ENCODE measurements at regions not wholly inside any gene's neighbourhood (a gene's known extent, or its start where the extent isn't known, plus 50 kb on each side); places are given as distances from the start of the nearest gene placed in this dataset.
"Not testable (repeated sequence)": the region's sequence is repeated elsewhere in the genome, so short reads cannot be mapped to it uniquely, and the experiment has no call there.

DNA sequence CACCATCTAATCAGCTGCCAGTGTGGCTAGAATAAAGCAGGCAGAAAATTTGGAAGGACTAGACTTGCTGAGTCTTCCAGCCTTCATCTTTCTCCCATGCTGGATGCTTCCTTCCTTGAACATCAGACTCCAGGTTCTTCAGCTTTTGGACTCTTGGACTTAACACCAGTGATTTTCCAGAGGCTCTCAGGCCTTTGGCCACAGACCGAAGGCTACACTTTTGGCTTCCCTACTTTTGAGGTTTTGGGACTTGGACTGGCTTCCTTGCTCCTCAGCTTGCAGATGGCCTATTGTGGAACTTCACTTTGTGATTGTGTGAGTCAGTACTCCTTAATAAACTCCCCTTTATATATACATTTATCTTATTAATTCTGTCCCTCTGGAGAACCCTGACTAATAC, 129.8 kb upstream of the MB21D2 start:
- not testable (repeated sequence) for DNase-seq (ENCODE audit: low read depth)

GRCh38 chr3:193048127-193048526, 130.5 kb upstream of the MB21D2 start:
- no peak for DNase-seq (ENCODE audit: low read depth)

DNA sequence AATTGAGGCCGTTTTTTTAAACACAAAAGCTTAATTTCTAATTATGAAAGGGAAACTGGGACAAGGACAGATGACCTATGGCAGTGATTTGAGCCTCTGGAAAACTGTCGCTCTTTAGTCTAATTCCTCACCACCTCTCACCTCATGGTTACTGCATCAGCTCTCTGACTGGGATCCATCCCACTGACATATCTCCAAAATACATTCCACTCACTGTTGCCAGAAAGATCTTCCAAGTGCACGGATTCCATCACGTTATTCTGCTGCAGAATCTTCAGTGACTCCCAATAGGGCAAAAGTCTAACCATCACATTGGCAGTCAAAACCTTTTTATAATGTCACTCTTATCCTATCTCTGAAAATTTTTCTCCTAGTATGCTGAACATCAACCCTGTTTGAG, 132.3 kb upstream of the MB21D2 start:
- no peak for DNase-seq (ENCODE audit: low read depth)

DNA sequence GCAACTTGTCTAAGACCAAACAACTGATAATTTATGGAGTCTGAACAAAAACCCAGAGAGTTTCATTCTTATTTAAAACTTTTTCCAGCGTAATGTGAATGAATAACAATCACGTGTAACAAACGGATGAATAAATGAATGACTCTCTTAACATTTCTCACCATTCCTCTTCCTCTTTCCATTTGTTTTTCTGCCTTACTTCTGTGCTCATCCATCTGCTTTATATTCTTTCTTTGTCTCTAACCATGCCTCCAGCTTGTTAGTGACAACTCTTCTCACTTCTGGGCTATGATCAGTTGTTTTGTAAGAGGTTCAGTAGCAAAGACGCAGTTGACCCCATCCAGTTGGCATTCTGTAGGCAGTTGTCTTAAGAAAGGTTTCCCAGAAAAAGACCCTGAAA, 133.7 kb upstream of the MB21D2 start:
- DNase-seq (ENCODE audit: low read depth): no peak

DNA sequence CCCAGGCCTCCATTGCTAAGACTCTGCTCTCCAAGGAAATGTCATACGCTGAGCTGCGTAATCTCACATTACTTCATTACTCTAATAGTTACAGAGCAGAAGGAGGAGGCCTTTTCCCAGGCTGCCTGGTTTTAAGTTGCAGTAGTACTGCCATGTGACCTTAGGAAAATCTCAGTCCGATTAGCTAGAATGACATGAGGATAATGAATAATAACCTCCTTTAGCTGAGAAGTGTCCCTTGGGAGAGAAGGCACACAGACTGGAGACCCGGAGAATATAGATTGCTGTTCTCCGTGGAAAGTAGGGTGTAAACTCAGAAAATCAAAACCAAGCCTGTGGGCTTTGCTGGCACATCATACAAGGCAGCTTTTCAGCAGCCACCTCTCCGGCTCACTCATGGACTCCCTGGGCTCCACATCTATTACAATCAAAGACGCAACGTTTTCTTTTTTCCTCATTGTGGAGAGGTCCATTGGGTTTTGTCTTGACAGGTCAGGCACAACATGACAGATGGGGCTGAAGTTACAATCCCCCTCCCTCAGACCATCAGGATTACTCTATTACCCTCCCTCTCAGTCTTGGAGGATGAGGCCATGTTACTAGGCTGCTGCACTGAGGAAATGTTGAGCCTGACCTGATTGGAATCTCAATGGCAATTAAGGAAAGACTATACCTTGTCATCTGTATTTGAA, 134.8 kb upstream of the MB21D2 start:
- no peak for DNase-seq (ENCODE audit: low read depth)

GRCh38 chr3:193053046-193053435, 135.4 kb upstream of the MB21D2 start:
- no peak for DNase-seq (ENCODE audit: low read depth)

DNA sequence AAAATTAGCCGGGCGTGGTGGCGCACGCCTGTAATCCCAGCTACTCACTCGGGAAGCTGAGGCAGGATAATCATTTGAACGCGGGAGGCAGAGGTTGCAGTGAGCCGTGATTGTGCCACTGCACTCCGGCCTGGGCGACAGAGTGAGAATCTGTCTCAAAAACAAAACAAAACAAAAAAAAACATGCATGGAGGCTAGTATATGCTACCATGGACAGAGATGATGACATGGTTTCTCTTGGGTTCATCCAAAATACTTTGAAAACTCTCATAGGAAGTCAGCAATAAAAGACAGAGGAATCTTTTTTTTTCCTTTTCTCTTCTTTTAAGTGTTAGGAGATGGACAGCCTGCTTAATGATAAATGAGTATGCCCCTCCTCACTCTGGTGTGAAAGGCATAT, 137.7 kb upstream of the MB21D2 start:
- DNase-seq (ENCODE audit: low read depth): no peak

DNA sequence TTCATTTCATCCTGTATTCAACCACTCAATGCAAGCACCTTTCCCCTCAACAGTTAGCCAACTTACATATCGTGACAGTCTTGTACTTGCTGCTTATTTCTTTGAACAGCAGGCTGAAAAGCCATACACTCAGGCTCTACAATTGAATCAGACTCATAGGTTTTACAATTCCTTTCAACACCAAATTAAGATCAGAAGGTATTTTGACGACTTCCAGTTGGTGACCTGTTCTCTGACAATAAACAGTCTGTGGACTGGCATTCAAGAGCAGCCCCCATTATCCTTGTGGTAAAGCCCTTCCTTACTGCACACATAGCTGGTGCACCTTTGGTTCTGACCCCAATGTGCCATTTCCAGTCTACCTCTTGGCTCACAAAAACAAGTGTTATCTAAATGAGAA, 140.0 kb upstream of the MB21D2 start:
- DNase-seq (ENCODE audit: low read depth): no peak

- no peak for DNase-seq (ENCODE audit: low read depth)
These were observed 143.3 kb upstream of the MB21D2 start for GRCh38 chr3:193060748-193061546.

- no peak for DNase-seq (ENCODE audit: low read depth)
These were observed 150.7 kb upstream of the MB21D2 start for GRCh38 chr3:193068365-193068764.

- not testable (repeated sequence) for DNase-seq (ENCODE audit: low read depth)
These were observed 152.1 kb upstream of the MB21D2 start for GRCh38 chr3:193069732-193070131.

DNA sequence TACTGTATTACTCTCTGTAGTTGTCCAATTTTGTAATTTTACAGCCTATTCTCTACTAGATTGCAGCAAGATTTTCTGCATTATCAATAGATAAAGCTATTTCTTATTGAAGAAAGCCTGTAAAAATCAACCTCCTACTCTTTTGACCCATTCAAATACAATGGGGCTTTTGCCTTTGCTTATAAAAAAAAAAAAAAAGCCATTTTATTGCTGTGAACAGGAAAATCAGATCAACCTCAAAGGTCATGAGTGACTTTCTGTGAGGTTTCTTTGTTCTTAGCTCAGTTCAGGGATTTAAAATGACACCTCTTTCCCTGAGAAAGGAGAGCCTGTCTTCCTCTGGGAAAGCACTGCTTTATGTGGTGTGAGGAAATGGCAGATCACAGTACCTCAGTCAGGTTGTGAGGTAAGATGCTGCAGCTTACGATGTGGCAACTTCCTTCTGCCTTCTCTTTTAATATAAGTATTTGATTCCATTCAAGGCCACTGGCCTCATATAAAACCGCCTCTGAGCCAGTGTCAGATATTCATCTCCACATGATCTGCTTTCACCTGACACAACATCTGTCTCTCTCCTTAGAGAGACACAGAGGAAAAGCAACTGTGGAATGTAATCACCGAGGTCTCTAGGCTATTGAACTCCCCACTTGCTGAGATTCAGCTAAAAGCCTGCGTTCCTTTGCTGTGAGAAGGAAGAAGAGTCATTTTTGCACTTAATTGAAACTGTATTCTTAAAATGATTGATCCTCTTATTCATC, 161.5 kb upstream of the MB21D2 start:
- no peak for DNase-seq (ENCODE audit: low read depth)

DNA sequence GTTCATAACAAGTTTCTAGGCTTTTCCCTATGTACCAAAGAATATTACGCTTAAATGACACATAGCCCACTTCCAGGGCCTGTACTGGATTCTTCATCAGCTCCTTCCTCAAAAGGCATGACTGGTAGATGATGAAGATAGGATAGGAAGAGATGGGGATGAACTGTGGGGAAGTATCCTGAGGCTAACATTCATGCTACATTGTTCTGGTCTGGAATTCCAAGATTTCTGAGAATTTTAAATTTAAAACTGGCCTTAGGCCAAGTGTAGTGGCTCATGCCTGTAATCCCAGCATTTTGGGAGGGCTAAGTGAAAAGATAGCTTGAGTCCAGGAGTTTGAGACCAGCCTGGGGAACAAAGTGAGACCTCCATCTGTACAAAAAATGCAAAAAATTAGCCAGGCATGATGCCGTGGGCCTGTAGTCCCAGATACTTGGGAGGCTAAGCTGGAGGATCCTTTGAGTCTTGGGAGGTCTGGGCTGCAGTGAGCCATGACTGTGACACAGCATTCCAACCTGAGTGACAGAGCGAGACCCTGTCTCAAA, 160.1 kb upstream of the PLAAT1 start:
- peak; percentile 32 for DNase-seq (ENCODE audit: low read depth)

GRCh38 chr3:193085655-193086054, 155.4 kb upstream of the PLAAT1 start:
- DNase-seq (ENCODE audit: low read depth): no peak

DNA sequence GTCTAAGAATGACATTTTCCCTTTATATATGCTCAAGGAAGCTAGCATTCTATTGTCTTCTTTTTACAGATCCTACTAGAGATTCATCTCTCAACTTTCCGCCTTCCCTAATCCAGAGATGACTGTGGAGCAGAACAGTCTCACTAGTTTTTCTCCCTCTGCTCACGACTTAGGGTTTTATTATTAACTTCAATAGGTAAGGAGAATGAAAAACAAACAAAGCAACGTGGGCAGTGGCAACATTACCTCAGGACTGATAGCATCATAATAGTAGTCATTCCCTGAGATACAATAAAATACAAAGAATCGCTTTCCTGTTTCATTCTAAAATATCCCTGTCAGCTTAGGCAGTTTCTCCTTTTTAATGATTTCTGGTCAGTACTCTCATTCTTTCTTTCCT, 154.3 kb upstream of the PLAAT1 start:
- DNase-seq (ENCODE audit: low read depth): no peak

GRCh38 chr3:193087336-193087735, 153.7 kb upstream of the PLAAT1 start:
- no peak for DNase-seq (ENCODE audit: low read depth)

DNA sequence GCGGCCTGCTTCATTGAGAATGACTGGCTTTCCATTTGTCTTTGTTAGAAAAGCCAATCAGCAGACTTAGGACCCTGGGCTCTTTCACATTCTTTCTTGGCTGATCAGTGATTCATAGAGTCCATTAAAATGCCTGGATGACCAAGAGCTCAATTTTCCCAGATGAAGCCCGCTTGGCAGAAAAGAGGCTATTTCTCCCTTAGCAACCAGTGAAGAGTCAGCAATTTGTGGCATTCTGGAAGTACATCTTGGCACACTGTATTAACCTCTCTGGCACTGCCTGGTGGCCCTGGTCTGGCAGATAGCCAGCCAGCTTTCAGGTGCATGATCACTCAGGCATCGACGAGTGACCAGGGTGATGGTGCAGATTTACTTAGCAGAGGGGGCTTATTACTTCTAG, 145.7 kb upstream of the PLAAT1 start:
- DNase-seq (ENCODE audit: low read depth): peak; percentile 7

- no peak for DNase-seq (ENCODE audit: low read depth)
These were observed 144.9 kb upstream of the PLAAT1 start for GRCh38 chr3:193096076-193096475.

DNA sequence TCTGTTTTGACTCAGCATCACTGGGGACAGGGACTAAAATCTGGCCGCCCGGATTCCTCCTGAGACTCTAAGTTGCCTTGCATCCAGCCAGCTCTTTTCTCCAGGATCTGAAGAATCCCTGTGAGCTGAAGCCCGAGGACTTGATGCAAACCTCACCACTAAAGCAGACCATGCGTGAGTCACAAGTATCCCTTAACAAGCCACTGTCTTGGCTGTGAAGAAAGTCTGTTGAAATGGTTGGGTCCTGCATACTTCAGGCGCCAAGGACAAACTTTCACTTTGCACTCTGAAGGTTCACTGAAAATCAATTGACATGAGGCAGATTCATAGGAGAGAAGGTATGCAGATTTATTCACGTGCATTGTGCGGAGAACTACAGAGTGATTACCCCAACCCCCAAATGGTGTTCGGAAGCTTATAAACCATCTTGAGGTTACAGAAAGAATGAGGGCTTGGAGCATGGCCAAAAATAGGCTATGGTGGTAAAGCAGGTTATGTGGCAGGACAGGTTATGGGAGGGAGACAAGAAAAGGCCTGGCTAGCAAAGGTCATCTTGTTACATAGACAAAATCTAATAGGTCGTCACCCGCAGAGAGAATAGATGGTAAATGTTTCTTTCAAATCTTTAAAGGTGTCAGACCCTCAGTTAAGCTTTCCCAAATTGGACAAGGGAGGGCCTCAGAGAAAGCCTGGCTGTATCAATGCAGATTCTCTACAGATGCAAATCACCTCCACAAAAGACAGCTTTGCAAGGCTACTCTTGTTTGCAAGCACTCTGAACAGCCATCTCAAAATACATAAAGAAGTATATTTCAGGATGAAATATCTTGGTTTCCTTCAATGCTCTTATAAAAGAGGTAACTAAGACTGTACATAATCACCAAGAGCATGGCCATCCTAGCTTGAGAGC, 126.3 kb upstream of the PLAAT1 start:
- DNase-seq (ENCODE audit: low read depth): no peak

DNA sequence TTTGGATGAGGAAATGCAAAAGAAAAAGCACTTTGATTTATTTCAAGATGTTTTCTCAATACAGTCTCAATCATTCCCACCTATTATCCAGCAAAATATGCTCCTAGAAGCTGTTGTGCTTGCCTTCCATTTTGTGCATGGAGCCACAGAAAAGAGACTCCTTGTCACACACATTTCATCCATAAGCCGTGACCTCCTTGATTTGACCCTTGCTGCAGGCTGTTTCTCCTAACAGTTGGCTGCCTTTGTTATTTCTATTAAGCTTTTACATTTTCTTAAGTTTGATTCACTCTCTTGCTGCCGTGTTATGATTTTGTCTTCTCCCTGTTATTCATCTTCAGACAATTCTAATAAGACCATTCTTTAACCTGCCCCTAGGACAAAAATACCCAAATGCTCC, 124.2 kb upstream of the PLAAT1 start:
- DNase-seq (ENCODE audit: low read depth): no peak

GRCh38 chr3:193118907-193119306, 122.1 kb upstream of the PLAAT1 start:
- no peak for DNase-seq (ENCODE audit: low read depth)

DNA sequence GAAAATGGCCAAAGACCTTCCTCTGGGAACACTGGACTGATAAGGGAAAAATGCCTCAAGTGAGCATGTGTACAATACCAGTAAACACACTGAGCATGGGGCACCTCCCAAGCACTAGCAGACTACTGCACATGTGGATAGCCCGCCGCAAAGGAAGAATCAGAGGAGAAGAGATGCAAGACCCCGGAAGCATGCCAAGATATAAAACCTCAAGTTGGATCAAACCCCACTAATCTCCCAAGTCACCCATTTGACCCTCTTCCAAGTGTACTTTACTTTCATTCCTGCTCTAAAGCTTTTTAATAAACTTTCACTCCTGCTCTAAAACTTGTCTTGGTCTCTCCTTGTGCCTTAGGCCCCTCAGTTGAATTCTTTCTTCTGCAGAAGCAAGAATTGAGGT, 121.1 kb upstream of the PLAAT1 start:
- no peak for DNase-seq (ENCODE audit: low read depth)
